Left lung (tissue), 4 donors: ENCODE measurements at regions not wholly inside any gene's neighbourhood (a gene's known extent, or its start where the extent isn't known, plus 50 kb on each side); places are given as distances from the start of the nearest gene placed in this dataset.

ENCODE experiments used
- ATAC-seq: fragments of 200-7000 bp; cut with Tn5 transposase; one replicate; pipeline ENCODE4 v1.9.1; 2020; ENCODE audit warnings: moderate library complexity
- DNase-seq, 4 donors: peaks; one replicate each; pipeline ENCODE4 v3.0.0-alpha.2; 2013 to 2020
- H3K27ac ChIP-seq, 2 donors: fragments of 200-600 bp; sonication (generic) in 1 of 2; one replicate each; pipeline versions ENCODE4 v1.5.0 to v1.8.0; 2020 to 2021
- H3K27me3 ChIP-seq, 2 donors: fragments of 200-600 bp; sonication (generic) in 1 of 2; one replicate each; pipeline versions ENCODE4 v1.5.0 to v1.8.0; 2020 to 2021
- H3K36me3 ChIP-seq, 2 donors: fragments of 200-600 bp; sonication (generic) in 1 of 2; one replicate each; pipeline versions ENCODE4 v1.5.0 to v1.8.0; 2020 to 2021
- H3K4me1 ChIP-seq, 2 donors: fragments of 200-600 bp; one replicate each; pipeline ENCODE4 v1.8.0; 2021
- H3K4me3 ChIP-seq, 2 donors: fragments of 200-600 bp; sonication (generic) in 1 of 2; one replicate each; pipeline versions ENCODE4 v1.5.0 to v1.8.0; 2020 to 2021; ENCODE audit warnings: mild to moderate bottlenecking in 1 of 2
- H3K9me3 ChIP-seq, 2 donors: fragments of 200-600 bp; sonication (generic) in 1 of 2; one replicate each; pipeline versions ENCODE4 v1.5.0 to v1.8.0; 2020 to 2021
- intact Hi-C, 2 donors: fragments of 100-400 bp; cut with DNase I; formaldehyde crosslinking; loops; one replicate each; pipeline versions ENCODE4 v1.11.2 to v1.14.2; 2022
- TF ChIP-seq, protein P1 (sequence below), 2 donors: fragments of 200-600 bp; sonication (generic) in 1 of 2; IDR thresholded peaks; one replicate each; pipeline versions ENCODE4 v1.5.0 to v1.8.0; 2021; ENCODE audit warnings: antibody characterized with exemption in 2 of 2
- donor health status: DM: no; HTN: yes; CAD: no.
- donor health status: DM: no; HTN: no; CAD: no.

DNA sequence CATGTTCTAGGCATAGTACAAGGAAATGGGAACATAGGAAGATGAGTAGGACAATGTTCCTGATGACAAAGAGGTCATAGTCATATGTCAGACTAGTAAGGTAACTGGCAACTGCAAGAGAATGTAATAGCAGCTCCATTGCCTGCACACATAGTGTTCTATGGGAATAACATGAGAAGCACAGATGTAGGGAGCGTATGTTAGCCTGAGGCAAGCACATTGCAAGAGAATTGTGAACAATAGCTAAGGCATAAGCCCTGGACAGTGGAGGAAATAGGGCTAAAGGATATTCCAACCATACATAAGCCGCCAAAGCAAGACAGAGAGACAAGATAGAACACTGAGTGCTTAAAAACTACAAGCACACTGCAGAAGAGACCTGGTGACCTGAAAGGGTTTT is 1017.0 kb upstream of the TENM4 start:
- ATAC-seq (no peak), DNase-seq (no peak)
- no peaks in the 10 kb centered on the region for H3K27me3 ChIP-seq
- TF ChIP-seq, protein P1, sequence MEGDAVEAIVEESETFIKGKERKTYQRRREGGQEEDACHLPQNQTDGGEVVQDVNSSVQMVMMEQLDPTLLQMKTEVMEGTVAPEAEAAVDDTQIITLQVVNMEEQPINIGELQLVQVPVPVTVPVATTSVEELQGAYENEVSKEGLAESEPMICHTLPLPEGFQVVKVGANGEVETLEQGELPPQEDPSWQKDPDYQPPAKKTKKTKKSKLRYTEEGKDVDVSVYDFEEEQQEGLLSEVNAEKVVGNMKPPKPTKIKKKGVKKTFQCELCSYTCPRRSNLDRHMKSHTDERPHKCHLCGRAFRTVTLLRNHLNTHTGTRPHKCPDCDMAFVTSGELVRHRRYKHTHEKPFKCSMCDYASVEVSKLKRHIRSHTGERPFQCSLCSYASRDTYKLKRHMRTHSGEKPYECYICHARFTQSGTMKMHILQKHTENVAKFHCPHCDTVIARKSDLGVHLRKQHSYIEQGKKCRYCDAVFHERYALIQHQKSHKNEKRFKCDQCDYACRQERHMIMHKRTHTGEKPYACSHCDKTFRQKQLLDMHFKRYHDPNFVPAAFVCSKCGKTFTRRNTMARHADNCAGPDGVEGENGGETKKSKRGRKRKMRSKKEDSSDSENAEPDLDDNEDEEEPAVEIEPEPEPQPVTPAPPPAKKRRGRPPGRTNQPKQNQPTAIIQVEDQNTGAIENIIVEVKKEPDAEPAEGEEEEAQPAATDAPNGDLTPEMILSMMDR (IDR thresholded peaks at IDR 0.05), result no peak
- H3K27ac ChIP-seq, result no peak overlapping the region
- no peak overlapping the region for H3K4me3 ChIP-seq
- H3K36me3 ChIP-seq, result no peaks in the 10 kb centered on the region
- no peaks in the 10 kb centered on the region for H3K4me1 ChIP-seq
- H3K9me3 ChIP-seq, result peaks cover 0 to 6% of the 10 kb centered on the region in 2 donors
- intact Hi-C loops, result no loop called here

DNA sequence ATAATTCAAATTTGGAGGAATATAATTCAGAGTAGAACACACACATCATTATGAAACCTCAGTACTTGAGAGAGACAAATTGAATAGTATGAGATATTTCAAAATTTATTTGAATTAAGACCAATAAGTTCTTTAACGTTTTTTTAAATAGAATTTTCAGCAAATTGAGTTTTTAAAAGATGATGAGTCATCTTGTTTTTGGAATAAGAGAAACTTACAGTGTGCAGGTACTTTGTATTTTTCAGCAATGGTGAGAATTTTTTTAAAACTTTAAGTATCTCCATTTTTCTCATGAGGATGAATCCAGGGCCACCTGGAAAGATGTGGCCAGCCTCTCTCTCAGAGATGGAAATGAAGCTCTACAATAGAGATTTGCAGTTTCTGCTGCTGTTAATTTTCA is 1015.0 kb upstream of the TENM4 start:
- ATAC-seq (no peak), DNase-seq (no peak)
- intact Hi-C loops, result no loop called here
- H3K9me3 ChIP-seq, result no peaks in the 10 kb centered on the region
- H3K36me3 ChIP-seq, result no peaks in the 10 kb centered on the region
- H3K4me1 ChIP-seq, result no peaks in the 10 kb centered on the region
- no peak overlapping the region for H3K4me3 ChIP-seq
- no peaks in the 10 kb centered on the region for H3K27me3 ChIP-seq
- no peak overlapping the region for H3K27ac ChIP-seq
- TF ChIP-seq, protein P1 (IDR thresholded peaks at IDR 0.05), result no peak

DNA sequence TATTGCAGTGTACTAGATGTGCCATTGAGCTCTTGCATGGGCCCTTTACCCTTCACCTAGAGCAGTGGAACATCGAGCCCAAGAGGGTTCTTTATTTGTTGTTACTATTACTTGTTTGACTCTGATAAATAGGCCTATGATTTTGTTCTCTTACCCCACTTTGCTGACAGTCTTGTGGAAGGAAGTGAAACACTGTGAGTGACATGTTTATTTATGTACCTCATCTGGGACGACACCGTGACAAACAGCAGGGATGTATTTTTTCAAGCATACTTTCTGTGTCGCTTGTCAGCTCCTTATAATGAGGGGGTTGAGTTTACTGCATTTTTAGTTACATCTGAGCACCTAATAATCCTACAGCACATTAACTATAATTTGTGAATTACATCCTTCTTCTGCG is 1010.3 kb upstream of the TENM4 start:
- no peaks in the 10 kb centered on the region for H3K4me1 ChIP-seq
- H3K9me3 ChIP-seq, result no peaks in the 10 kb centered on the region
- H3K4me3 ChIP-seq, result no peak overlapping the region
- no peak for ATAC-seq
- H3K27ac ChIP-seq, result no peak overlapping the region
- DNase-seq, result no peak
- intact Hi-C loops, result no loop called here
- H3K27me3 ChIP-seq, result no peaks in the 10 kb centered on the region
- TF ChIP-seq, protein P1 (IDR thresholded peaks at IDR 0.05), result no peak
- no peaks in the 10 kb centered on the region for H3K36me3 ChIP-seq

DNA sequence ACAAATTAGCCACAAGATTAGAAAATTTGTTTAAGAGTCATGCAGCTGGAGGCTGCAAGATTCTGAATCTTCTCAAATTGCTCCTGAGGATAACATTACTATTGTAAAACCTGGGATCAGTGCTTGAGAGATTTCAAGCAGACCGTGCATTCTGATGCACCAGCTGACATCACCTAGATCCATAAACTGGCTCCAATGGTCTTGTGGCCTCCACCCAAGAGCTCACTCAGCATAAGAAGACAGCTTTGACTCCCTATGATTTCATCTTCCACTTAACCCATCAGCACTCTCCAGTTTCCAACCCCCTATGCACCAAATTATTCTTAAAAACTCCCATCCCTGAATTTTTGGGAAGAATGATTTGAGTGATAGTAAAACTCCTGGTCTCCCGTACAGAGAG is 1007.9 kb upstream of the TENM4 start:
- ATAC-seq, result no peak
- TF ChIP-seq, protein P1 (IDR thresholded peaks at IDR 0.05), result no peak
- intact Hi-C loops, result no loop called here

DNA sequence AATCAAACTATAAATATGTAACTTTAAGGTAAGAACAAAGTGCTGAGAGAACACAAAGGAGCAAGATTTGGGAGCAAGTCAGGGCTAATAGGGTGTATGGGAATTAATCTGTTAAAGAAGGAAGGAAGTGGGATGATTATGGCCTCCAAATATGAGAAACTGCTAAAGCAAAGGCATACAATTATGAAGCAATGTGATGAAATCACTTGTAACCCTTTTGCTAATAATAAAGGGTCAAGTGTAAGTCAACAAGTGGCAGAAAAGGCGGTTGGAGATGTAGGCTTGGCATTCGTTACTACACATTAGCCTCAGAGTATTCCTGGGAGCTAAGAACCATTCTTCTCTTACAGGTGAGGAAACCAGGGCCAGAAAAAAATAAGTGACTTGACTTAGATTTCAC is 1002.3 kb upstream of the TENM4 start:
- no peaks in the 10 kb centered on the region for H3K9me3 ChIP-seq
- H3K27ac ChIP-seq, result no peak overlapping the region
- H3K4me3 ChIP-seq, result no peak overlapping the region
- no peak for DNase-seq
- no peaks in the 10 kb centered on the region for H3K27me3 ChIP-seq
- TF ChIP-seq, protein P1 (IDR thresholded peaks at IDR 0.05), result no peak
- no peaks in the 10 kb centered on the region for H3K36me3 ChIP-seq
- peak; percentile 87 for ATAC-seq
- intact Hi-C loops, result no loop called here
- no peaks in the 10 kb centered on the region for H3K4me1 ChIP-seq

More for the DNA sequence above, 1007.9 kb upstream of the TENM4 start:
- no peak overlapping the region for H3K4me3 ChIP-seq
- H3K27me3 ChIP-seq, result no peaks in the 10 kb centered on the region
- H3K4me1 ChIP-seq, result no peaks in the 10 kb centered on the region
- DNase-seq, result no peak
- no peak overlapping the region for H3K27ac ChIP-seq
- H3K9me3 ChIP-seq, result no peaks in the 10 kb centered on the region
- H3K36me3 ChIP-seq, result no peaks in the 10 kb centered on the region
